ENCODE measurements at regions not wholly inside any gene's neighbourhood (a gene's known extent, or its start where the extent isn't known, plus 50 kb on each side); places are given as distances from the start of the nearest gene placed in this dataset.

- no peak for DNase-seq
Measured at GRCh38 chr18:10368456-10369453, 85.7 kb upstream of the APCDD1 start.

GRCh38 chr18:10370716-10371115 lies 83.7 kb upstream of the APCDD1 start:
- DNase-seq = no peak

- no peak for DNase-seq
Measured at GRCh38 chr18:10371165-10371564, 83.3 kb upstream of the APCDD1 start.

GRCh38 chr18:10374195-10374594 lies 80.2 kb upstream of the APCDD1 start:
- no peak for DNase-seq

GRCh38 chr18:10374636-10375293 lies 79.7 kb upstream of the APCDD1 start:
- no peak for DNase-seq

- DNase-seq = no peak
Measured at GRCh38 chr18:10376731-10377130, 77.7 kb upstream of the APCDD1 start.

- DNase-seq = no peak
Measured at GRCh38 chr18:10377956-10378355, 76.5 kb upstream of the APCDD1 start.

GRCh38 chr18:10378688-10379420 lies 75.6 kb upstream of the APCDD1 start:
- peak; percentile 60 for DNase-seq

GRCh38 chr18:10379522-10379921 lies 74.9 kb upstream of the APCDD1 start:
- DNase-seq = peak; percentile 81

- DNase-seq = no peak
Measured at GRCh38 chr18:10381516-10381915, 72.9 kb upstream of the APCDD1 start.

GRCh38 chr18:10381951-10382350 lies 72.5 kb upstream of the APCDD1 start:
- peak; percentile 65 for DNase-seq

- DNase-seq = no peak
Measured at GRCh38 chr18:10386049-10386448, 68.4 kb upstream of the APCDD1 start.

GRCh38 chr18:10386956-10387355 lies 67.5 kb upstream of the APCDD1 start:
- DNase-seq = no peak

- no peak for DNase-seq
Measured at GRCh38 chr18:10387399-10387798, 67.0 kb upstream of the APCDD1 start.

- no peak for DNase-seq
Measured at GRCh38 chr18:10388373-10388772, 66.1 kb upstream of the APCDD1 start.

- DNase-seq = no peak
Measured at GRCh38 chr18:10391506-10391905, 62.9 kb upstream of the APCDD1 start.

- DNase-seq = no peak
Measured at GRCh38 chr18:10397004-10397403, 57.4 kb upstream of the APCDD1 start.

GRCh38 chr18:10398571-10398970 lies 55.9 kb upstream of the APCDD1 start:
- no peak for DNase-seq

- no peak for DNase-seq
Measured at GRCh38 chr18:10399465-10399864, 55.0 kb upstream of the APCDD1 start.

GRCh38 chr18:10400534-10401307 lies 53.7 kb upstream of the APCDD1 start:
- DNase-seq = no peak

- DNase-seq = no peak
Measured at GRCh38 chr18:10401521-10401920, 52.9 kb upstream of the APCDD1 start.

- no peak for DNase-seq
Measured at GRCh38 chr18:10401930-10402329, 52.5 kb upstream of the APCDD1 start.
